Hematopoietic multipotent progenitor cell treated with erythropoietin and hydrocortisone succinate and interleukin-3 and kit ligand, for 4 days (in vitro differentiated cells): ENCODE measurements at regions not wholly inside any gene's neighbourhood (a gene's known extent, or its start where the extent isn't known, plus 50 kb on each side); places are given as distances from the start of the nearest gene placed in this dataset.
"Not testable (repeated sequence)": the region's sequence is repeated elsewhere in the genome, so short reads cannot be mapped to it uniquely, and the experiment has no call there.

Source experiments
- DNase-seq: peaks from one replicate; pipeline ENCODE4 v3.0.0-alpha.2; 2015

- DNase-seq, result peak; percentile 55
Measured at GRCh38 chr11:126149759-126150625, 61.5 kb downstream of the RPUSD4 start.

- no peak for DNase-seq
Measured at GRCh38 chr11:126148317-126148716, 63.1 kb downstream of the RPUSD4 start.

- no peak for DNase-seq
Measured at GRCh38 chr11:126147208-126148111, 64.0 kb downstream of the RPUSD4 start.

- DNase-seq, result no peak
Measured at GRCh38 chr11:126146454-126147192, 64.8 kb downstream of the RPUSD4 start.

- DNase-seq, result no peak
Measured at GRCh38 chr11:126145954-126146353, 65.5 kb downstream of the RPUSD4 start.

- DNase-seq, result not testable (repeated sequence)
Measured at GRCh38 chr11:126143491-126143890, 68.0 kb downstream of the RPUSD4 start.

GRCh38 chr11:126140926-126141280 is 70.5 kb downstream of the RPUSD4 start:
- peak; percentile 28 for DNase-seq

- DNase-seq, result no peak
Measured at GRCh38 chr11:126140201-126140925, 71.1 kb downstream of the RPUSD4 start.

GRCh38 chr11:126139111-126140091 is 72.0 kb downstream of the RPUSD4 start:
- no peak for DNase-seq

- DNase-seq, result no peak
Measured at GRCh38 chr11:126138636-126139035, 72.8 kb downstream of the RPUSD4 start.

GRCh38 chr11:126137136-126137535 is 74.3 kb downstream of the RPUSD4 start:
- DNase-seq, result no peak

GRCh38 chr11:126136507-126136906 is 73.8 kb upstream of the CDON start:
- DNase-seq, result no peak

GRCh38 chr11:126135235-126136176 is 72.8 kb upstream of the CDON start:
- no peak for DNase-seq

- DNase-seq, result no peak
Measured at GRCh38 chr11:126134461-126135155, 71.9 kb upstream of the CDON start.

- DNase-seq, result no peak
Measured at GRCh38 chr11:126133901-126134300, 71.2 kb upstream of the CDON start.

GRCh38 chr11:126132319-126132718 is 69.7 kb upstream of the CDON start:
- DNase-seq, result no peak

GRCh38 chr11:126130781-126131180 is 68.1 kb upstream of the CDON start:
- not testable (repeated sequence) for DNase-seq

- no peak for DNase-seq
Measured at GRCh38 chr11:126129727-126130671, 67.3 kb upstream of the CDON start.
